Choroid plexus epithelial cell (primary cell): ENCODE measurements at regions not wholly inside any gene's neighbourhood (a gene's known extent, or its start where the extent isn't known, plus 50 kb on each side); places are given as distances from the start of the nearest gene placed in this dataset.
"Not testable (repeated sequence)": the region's sequence is repeated elsewhere in the genome, so short reads cannot be mapped to it uniquely, and the experiment has no call there.

Source experiments
- DNase-seq: peaks from one replicate; pipeline ENCODE4 v3.0.0-alpha.2; 2010; ENCODE audit warnings: low read depth
- H3K4me3 ChIP-seq: 2 replicates; pipeline ENCODE4 v1.5.1; 2011; ENCODE audit warnings: low read depth, mild to moderate bottlenecking, control low read depth, low read length, moderate library complexity
- TF ChIP-seq, protein P1 (sequence below): conservative IDR thresholded peaks from 2 replicates; pipeline ENCODE4 v1.5.1; 2011; ENCODE audit warnings: low read depth, mild to moderate bottlenecking, control low read depth, inconsistent platforms, low read length, moderate library complexity

DNA sequence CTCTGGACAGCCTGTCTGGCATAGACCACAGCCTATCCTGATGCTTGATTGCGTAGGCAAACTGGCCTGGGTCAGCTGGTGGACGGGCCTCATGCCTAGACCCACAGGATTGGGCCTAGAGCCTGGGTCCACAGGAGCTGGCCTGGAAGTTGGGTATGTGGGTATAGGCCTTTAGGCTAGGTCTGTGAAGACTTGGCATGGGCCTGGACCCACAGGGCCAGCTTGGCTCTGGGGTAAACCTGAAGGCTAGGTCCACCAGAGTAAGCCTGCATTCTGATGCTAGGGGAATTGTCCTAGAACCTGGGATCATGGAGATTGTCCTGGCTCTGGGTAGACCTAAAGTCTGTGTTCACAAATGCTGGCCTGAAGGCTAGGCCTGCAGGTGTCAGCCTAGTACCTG is 1293.7 kb downstream of the CNTNAP5 start:
- DNase-seq = no peak
- TF ChIP-seq, protein P1, sequence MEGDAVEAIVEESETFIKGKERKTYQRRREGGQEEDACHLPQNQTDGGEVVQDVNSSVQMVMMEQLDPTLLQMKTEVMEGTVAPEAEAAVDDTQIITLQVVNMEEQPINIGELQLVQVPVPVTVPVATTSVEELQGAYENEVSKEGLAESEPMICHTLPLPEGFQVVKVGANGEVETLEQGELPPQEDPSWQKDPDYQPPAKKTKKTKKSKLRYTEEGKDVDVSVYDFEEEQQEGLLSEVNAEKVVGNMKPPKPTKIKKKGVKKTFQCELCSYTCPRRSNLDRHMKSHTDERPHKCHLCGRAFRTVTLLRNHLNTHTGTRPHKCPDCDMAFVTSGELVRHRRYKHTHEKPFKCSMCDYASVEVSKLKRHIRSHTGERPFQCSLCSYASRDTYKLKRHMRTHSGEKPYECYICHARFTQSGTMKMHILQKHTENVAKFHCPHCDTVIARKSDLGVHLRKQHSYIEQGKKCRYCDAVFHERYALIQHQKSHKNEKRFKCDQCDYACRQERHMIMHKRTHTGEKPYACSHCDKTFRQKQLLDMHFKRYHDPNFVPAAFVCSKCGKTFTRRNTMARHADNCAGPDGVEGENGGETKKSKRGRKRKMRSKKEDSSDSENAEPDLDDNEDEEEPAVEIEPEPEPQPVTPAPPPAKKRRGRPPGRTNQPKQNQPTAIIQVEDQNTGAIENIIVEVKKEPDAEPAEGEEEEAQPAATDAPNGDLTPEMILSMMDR = no peak

DNA sequence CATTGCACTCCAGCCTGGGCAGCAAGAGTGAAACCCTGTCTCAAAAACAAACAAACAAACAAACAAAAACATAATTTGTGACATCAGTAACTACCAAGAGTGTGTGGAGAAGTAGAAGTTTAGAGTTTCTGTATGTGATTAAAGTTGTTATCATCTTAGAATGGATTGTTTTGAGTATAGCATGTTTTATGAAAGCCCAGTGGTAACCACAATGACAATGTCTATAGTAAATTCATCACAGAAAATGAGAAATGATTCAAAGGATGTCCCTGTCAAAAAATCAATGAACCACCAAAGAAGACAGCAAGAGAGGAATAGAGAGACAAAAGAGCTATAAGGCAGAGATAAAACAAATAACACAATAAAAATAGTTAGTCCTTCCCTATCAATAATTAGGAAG is 1299.2 kb downstream of the CNTNAP5 start:
- H3K4me3 ChIP-seq = no peak overlapping the region
- TF ChIP-seq, protein P1 = no peak
- DNase-seq = no peak

More for the DNA sequence above, 1293.7 kb downstream of the CNTNAP5 start:
- H3K4me3 ChIP-seq = no peak overlapping the region

DNA sequence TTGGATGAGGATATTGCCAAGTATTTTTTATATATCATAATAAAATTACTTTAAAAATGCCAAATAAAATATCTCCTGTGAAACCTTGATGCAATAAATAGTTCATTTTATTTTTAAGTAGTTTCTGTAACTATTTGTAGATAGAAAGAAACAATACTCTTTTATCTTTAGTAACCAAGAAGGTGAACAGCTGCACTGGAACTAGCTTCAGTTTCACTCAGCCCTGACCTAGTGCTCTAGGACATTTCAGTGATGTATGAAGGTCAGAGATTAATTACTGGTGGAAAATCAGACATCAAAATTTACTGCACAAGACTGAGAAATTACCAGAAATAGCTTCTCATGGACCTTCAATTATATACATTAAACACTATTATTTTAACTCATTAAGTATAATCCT is 1305.0 kb downstream of the CNTNAP5 start:
- no peak overlapping the region for H3K4me3 ChIP-seq
- no peak for DNase-seq
- TF ChIP-seq, protein P1 = no peak

DNA sequence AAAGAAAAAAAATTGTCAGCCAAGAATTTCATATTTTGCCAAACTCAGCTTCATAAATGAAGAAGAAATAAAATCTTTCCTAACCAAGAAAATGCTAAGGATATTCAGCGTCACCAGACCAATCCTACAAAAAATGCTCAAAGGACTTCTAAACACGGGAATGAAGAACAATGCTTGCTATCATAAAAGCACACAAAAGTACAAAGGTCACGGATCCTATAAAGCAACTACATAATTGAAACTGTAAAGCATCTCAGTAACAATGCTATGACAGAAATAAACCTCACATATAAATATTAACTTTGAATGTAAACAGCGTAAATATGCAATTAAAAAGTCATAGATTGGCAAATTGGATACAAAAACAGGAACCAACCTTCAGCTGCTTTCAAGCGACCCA is 1314.6 kb upstream of the GYPC start:
- TF ChIP-seq, protein P1 = no peak
- DNase-seq = no peak
- no peak overlapping the region for H3K4me3 ChIP-seq

DNA sequence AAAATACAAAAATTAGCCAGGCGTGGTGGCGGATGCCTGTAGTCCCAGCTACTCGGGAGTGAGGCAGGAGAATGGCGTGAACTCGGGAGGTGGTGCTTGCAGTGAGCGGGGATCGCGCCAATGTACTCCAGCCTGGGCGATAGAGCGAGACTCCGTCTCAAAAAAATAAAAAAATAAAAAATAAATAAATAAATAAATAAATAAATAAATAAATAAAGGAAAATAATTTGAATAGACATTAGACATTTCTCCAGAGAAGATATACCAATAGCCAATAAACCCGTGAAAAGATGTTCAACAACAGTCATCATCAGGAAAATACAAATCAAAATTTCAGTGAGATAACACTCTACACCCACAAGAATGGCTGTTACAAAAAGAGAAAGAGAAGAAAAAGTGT is 1302.4 kb upstream of the GYPC start:
- DNase-seq, H3K4me3 ChIP-seq: not testable (repeated sequence)

DNA sequence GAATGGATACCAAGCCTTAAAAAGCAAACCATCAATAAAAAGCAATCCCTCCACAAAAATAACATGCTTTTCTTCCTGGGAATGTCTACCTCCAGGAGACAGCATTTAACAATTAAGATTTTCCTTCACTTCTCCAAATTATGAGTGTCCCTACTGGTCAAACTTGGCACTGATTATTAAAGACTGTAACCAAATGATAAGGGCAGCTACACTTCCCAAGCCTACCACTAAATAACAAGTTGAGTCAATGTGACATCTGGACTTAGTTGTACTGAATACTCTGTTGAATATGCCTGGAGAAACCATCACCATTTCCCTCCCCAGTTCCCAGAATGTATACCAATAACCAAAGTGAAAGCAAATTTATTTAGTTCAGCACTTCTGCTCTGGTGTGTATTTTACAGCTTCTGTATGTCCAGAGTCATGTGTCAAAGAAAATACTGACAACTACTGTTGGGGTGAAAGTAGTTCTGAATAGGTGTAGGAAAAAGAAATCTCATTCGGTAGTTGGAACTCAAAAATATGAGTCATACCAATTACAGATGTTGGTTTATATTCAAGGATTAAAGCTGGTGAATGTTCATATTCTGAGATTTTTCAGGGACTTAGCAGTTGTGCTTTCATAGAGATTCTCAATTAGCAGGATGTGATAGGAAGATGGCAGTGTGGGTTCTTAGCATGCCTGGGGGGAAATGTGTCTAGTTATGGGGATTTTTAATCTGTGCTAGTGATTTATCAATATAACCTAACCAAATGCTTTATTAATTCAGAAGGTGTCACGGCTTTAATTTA is 1291.6 kb upstream of the GYPC start:
- no peak for DNase-seq
- TF ChIP-seq, protein P1 = no peak
- H3K4me3 ChIP-seq = no peak overlapping the region

DNA sequence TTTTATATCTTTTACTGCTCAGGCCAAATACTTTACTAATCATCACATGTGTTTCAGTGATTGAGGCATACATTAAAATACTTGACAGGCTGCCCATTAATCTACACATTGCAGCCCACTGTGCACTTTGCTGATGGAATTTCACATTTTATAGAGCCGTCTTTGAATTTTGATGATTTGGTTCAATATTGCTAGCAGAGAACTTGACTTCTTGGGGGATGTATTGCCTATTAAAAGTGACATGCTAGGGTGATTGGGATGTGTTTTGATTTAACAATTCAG is 1291.0 kb upstream of the GYPC start:
- TF ChIP-seq, protein P1 = no peak
- no peak for DNase-seq
- no peak overlapping the region for H3K4me3 ChIP-seq
